Nephron (organoid): ENCODE measurements at regions not wholly inside any gene's neighbourhood (a gene's known extent, or its start where the extent isn't known, plus 50 kb on each side); places are given as distances from the start of the nearest gene placed in this dataset.

Experiments used
- H3K27ac Mint-ChIP-seq, 3 experiments: 2 replicates each; pipeline ENCODE4 v1.8.0; 2020; ENCODE audit warnings: mixed read lengths in 3 of 3, mild to moderate bottlenecking in 2 of 3, moderate library complexity in 1 of 3
- H3K27me3 Mint-ChIP-seq: 2 replicates; pipeline ENCODE4 v1.8.0; 2021; ENCODE audit warnings: low read depth, mild to moderate bottlenecking, moderate library complexity, mixed read lengths
- H3K36me3 Mint-ChIP-seq: 2 replicates; pipeline ENCODE4 v1.8.0; 2020; ENCODE audit warnings: low read depth, mixed read lengths
- H3K4me1 Mint-ChIP-seq: 2 replicates; pipeline ENCODE4 v1.8.0; 2020; ENCODE audit warnings: mixed read lengths
- H3K4me3 Mint-ChIP-seq, 3 experiments: 2 replicates each; pipeline ENCODE4 v1.8.0; 2020; ENCODE audit warnings: mild to moderate bottlenecking in 3 of 3, mixed read lengths in 3 of 3, moderate library complexity in 2 of 3
- H3K9me3 Mint-ChIP-seq: 2 replicates; pipeline ENCODE4 v1.8.0; 2020; ENCODE audit warnings: mixed read lengths
- TF ChIP-seq, protein P1 (sequence below), 3 experiments: fragments of 200-600 bp; sonication (generic); IDR thresholded peaks; one replicate each; pipeline ENCODE4 v1.5.0; 2021; ENCODE audit warnings: antibody characterized with exemption in 3 of 3; ENCODE audit not compliant: unreplicated experiment in 3 of 3

GRCh38 chrX:134711135-134711921, 53.1 kb upstream of the PLAC1 start:
- Mint-ChIP-seq H3K4me3 (peak overlapping the region; percentile 69 to 84 (median 77)), H3K27ac (peak overlapping the region; percentile 87 to 98 (median 93)), H3K4me1 (peaks cover 58% of the 10 kb centered on the region), H3K27me3 (no peaks in the 10 kb centered on the region), H3K9me3 (peaks cover 5% of the 10 kb centered on the region), H3K36me3 (no peaks in the 10 kb centered on the region)
- TF ChIP-seq, protein P1, sequence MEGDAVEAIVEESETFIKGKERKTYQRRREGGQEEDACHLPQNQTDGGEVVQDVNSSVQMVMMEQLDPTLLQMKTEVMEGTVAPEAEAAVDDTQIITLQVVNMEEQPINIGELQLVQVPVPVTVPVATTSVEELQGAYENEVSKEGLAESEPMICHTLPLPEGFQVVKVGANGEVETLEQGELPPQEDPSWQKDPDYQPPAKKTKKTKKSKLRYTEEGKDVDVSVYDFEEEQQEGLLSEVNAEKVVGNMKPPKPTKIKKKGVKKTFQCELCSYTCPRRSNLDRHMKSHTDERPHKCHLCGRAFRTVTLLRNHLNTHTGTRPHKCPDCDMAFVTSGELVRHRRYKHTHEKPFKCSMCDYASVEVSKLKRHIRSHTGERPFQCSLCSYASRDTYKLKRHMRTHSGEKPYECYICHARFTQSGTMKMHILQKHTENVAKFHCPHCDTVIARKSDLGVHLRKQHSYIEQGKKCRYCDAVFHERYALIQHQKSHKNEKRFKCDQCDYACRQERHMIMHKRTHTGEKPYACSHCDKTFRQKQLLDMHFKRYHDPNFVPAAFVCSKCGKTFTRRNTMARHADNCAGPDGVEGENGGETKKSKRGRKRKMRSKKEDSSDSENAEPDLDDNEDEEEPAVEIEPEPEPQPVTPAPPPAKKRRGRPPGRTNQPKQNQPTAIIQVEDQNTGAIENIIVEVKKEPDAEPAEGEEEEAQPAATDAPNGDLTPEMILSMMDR (IDR thresholded peaks at IDR 0.05; ENCODE audit: unreplicated experiment in 3 of 3) = no peak
